HepG2 (cell line): ENCODE measurements at regions not wholly inside any gene's neighbourhood (a gene's known extent, or its start where the extent isn't known, plus 50 kb on each side); places are given as distances from the start of the nearest gene placed in this dataset.

Experiments used
- FOXP4 ChIP-seq: sonication (generic); formaldehyde crosslinking; IDR thresholded peaks from 2 replicates; pipeline ENCODE4 v1.4.0; 2020; ENCODE audit warnings: missing genetic modification reagents
- GZF1 ChIP-seq: sonication (generic); formaldehyde crosslinking; IDR thresholded peaks from 2 replicates; pipeline ENCODE4 v1.5.1; 2020; ENCODE audit warnings: mild to moderate bottlenecking, missing genetic modification reagents
- KDM2A ChIP-seq: sonication (generic); formaldehyde crosslinking; IDR thresholded peaks from 2 replicates; pipeline ENCODE4 v1.4.0; 2020; ENCODE audit warnings: low read depth, missing genetic modification reagents, borderline replicate concordance
- MBNL3 ChIP-seq: fragments of 250-450 bp; sonication (Bioruptor Pico); conservative IDR thresholded peaks from 2 replicates; pipeline ENCODE4 v1.8.0; 2022; ENCODE audit warnings: mild to moderate bottlenecking, inconsistent platforms
- MED13 ChIP-seq: sonication (generic); formaldehyde crosslinking; IDR thresholded peaks from 2 replicates; pipeline ENCODE4 v1.5.0; 2020; ENCODE audit warnings: missing genetic modification reagents
- PAWR ChIP-seq: sonication (generic); formaldehyde crosslinking; IDR thresholded peaks from 2 replicates; pipeline ENCODE4 v1.4.0; 2020; ENCODE audit warnings: missing genetic modification reagents, mild to moderate bottlenecking, borderline replicate concordance
- PPARG ChIP-seq: conservative IDR thresholded peaks from 2 replicates; pipeline ENCODE4 v1.6.1; 2016; ENCODE audit warnings: missing biosample characterization, missing genetic modification reagents
- PRDM15 ChIP-seq: sonication (generic); formaldehyde crosslinking; IDR thresholded peaks from 2 replicates; pipeline ENCODE4 v1.4.0; 2020; ENCODE audit warnings: missing genetic modification reagents
- RNF2 ChIP-seq: fragments of 450-650 bp; conservative IDR thresholded peaks from 2 replicates; pipeline ENCODE4 v1.6.1; 2016; ENCODE audit warnings: low read depth
- RXRA ChIP-seq: sonication (generic); formaldehyde crosslinking; IDR thresholded peaks from 2 replicates; pipeline ENCODE4 v1.5.1; 2020; ENCODE audit warnings: missing genetic modification reagents
- SNAPC5 ChIP-seq: sonication (generic); formaldehyde crosslinking; IDR thresholded peaks from 2 replicates; pipeline ENCODE4 v1.8.1; 2023; ENCODE audit warnings: mild to moderate bottlenecking, missing genetic modification reagents, borderline replicate concordance
- TEAD2 ChIP-seq: sonication (generic); formaldehyde crosslinking; IDR thresholded peaks from 2 replicates; pipeline ENCODE4 v1.9.0; 2021; ENCODE audit warnings: missing genetic modification reagents
- THAP11 ChIP-seq: IDR thresholded peaks from 2 replicates; pipeline ENCODE4 v1.6.1; 2016; ENCODE audit warnings: missing biosample characterization, missing genetic modification reagents
- TRIM24 ChIP-seq: sonication (generic); formaldehyde crosslinking; IDR thresholded peaks from 2 replicates; pipeline ENCODE4 v1.8.0; 2022; ENCODE audit warnings: mild to moderate bottlenecking, missing genetic modification reagents
- U2AF2 ChIP-seq: fragments of 200-400 bp; formaldehyde crosslinking; IDR thresholded peaks from 2 replicates; pipeline ENCODE4 v1.6.1; 2017; ENCODE audit warnings: low read depth, mild to moderate bottlenecking, low read length
- ZNF143 ChIP-seq: sonication (generic); formaldehyde crosslinking; IDR thresholded peaks from 2 replicates; pipeline ENCODE4 v1.4.0; 2020; ENCODE audit warnings: missing genetic modification reagents
- ZNF20 ChIP-seq: sonication (generic); formaldehyde crosslinking; IDR thresholded peaks from 2 replicates; pipeline ENCODE4 v1.4.0; 2020; ENCODE audit warnings: mild to moderate bottlenecking, moderate library complexity, missing genetic modification reagents
- ZNF256 ChIP-seq: sonication (generic); formaldehyde crosslinking; conservative IDR thresholded peaks from 2 replicates; pipeline ENCODE4 v1.4.0; 2020; ENCODE audit warnings: missing genetic modification reagents
- ZNF264 ChIP-seq: sonication (generic); formaldehyde crosslinking; IDR thresholded peaks from 2 replicates; pipeline ENCODE4 v1.4.0; 2020; ENCODE audit warnings: missing genetic modification reagents
- ZNF543 ChIP-seq: sonication (generic); formaldehyde crosslinking; IDR thresholded peaks from 2 replicates; pipeline ENCODE4 v1.4.0; 2020; ENCODE audit warnings: mild to moderate bottlenecking, missing genetic modification reagents
- ZNF841 ChIP-seq: sonication (generic); formaldehyde crosslinking; IDR thresholded peaks from 2 replicates; pipeline ENCODE4 v1.8.1; 2023; ENCODE audit warnings: missing genetic modification reagents, borderline replicate concordance
- TF ChIP-seq, protein P1 (sequence below): sonication (generic); formaldehyde crosslinking; IDR thresholded peaks from 2 replicates; pipeline ENCODE4 v1.4.0; 2020; ENCODE audit warnings: low read depth, mild to moderate bottlenecking, missing genetic modification reagents
- TF ChIP-seq, protein P2 (sequence below), 2 experiments: fragments of 450-650 bp in 1 of 2; sonication (generic) in 1 of 2; formaldehyde crosslinking; IDR thresholded peaks; 2 replicates each; pipeline versions ENCODE4 v1.5.0 to v1.8.0; 2020 to 2022; ENCODE audit warnings: mild to moderate bottlenecking in 1 of 2, missing genetic modification reagents in 1 of 2
- TF ChIP-seq, protein P3 (sequence below): sonication (generic); formaldehyde crosslinking; IDR thresholded peaks from 2 replicates; pipeline ENCODE4 v1.4.0; 2020; ENCODE audit warnings: missing genetic modification reagents

DNA sequence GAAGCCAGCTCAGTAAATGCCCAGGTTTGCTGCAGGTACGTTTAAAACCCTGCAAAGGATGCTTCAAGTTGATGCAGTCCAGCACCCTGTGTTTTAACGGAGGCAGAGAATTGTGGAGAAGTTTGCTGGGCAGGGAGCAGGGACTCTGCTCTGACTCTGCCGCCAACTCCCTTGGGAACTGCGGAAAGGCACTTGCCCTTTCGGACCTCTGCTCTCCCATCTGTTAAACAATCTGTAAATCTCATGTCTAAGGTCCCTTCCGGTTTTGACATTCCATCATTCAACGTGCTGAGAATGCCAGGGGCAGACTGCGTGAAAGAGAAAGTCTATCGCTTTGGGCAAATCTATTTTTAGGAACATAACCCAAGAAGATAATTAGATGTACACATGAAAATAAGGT lies 184.5 kb downstream of the OPA1 start (continued):
- TF ChIP-seq PRDM15, result 0 out of 2 replicates have a peak, but pooled peaks have one; percentile 42
- TF ChIP-seq PPARG, result peak; percentile 62
- TF ChIP-seq ZNF841 (CRISPR knock-in tag), result no peak
- TF ChIP-seq, protein P1, sequence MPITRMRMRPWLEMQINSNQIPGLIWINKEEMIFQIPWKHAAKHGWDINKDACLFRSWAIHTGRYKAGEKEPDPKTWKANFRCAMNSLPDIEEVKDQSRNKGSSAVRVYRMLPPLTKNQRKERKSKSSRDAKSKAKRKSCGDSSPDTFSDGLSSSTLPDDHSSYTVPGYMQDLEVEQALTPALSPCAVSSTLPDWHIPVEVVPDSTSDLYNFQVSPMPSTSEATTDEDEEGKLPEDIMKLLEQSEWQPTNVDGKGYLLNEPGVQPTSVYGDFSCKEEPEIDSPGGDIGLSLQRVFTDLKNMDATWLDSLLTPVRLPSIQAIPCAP (CRISPR knock-in tag), result no peak
- no peak for TF ChIP-seq U2AF2
- no peak for TF ChIP-seq GZF1
- TF ChIP-seq, protein P2, sequence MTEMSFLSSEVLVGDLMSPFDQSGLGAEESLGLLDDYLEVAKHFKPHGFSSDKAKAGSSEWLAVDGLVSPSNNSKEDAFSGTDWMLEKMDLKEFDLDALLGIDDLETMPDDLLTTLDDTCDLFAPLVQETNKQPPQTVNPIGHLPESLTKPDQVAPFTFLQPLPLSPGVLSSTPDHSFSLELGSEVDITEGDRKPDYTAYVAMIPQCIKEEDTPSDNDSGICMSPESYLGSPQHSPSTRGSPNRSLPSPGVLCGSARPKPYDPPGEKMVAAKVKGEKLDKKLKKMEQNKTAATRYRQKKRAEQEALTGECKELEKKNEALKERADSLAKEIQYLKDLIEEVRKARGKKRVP (CRISPR knock-in tag; IDR thresholded peaks at IDR 0.05), result peak in 1 of 2 experiments; percentile 48; a peak in 1 of 4 replicates
- peak; percentile 51; the same call in 1 of the 2 replicates for TF ChIP-seq RXRA (CRISPR knock-in tag)
- no peak for TF ChIP-seq TRIM24 (CRISPR knock-in tag)
- TF ChIP-seq KDM2A, result peak; percentile 58; the same call in 1 of the 2 replicates
- no peak for TF ChIP-seq RNF2
- TF ChIP-seq TEAD2 (CRISPR knock-in tag), result no peak
- TF ChIP-seq ZNF143, result no peak
- no peak for TF ChIP-seq MED13
- TF ChIP-seq ZNF20 (CRISPR knock-in tag), result no peak
- no peak for TF ChIP-seq ZNF256 (CRISPR knock-in tag)
- no peak for TF ChIP-seq MBNL3 (CRISPR knock-in tag)
- TF ChIP-seq PAWR (CRISPR knock-in tag), result no peak
- TF ChIP-seq FOXP4 (CRISPR knock-in tag), result no peak; the same call in 1 of the 2 replicates
- TF ChIP-seq ZNF543, result no peak
- TF ChIP-seq THAP11, result peak; percentile 54; the same call in 1 of the 2 replicates
- TF ChIP-seq SNAPC5 (CRISPR knock-in tag), result no peak
- TF ChIP-seq, protein P3, sequence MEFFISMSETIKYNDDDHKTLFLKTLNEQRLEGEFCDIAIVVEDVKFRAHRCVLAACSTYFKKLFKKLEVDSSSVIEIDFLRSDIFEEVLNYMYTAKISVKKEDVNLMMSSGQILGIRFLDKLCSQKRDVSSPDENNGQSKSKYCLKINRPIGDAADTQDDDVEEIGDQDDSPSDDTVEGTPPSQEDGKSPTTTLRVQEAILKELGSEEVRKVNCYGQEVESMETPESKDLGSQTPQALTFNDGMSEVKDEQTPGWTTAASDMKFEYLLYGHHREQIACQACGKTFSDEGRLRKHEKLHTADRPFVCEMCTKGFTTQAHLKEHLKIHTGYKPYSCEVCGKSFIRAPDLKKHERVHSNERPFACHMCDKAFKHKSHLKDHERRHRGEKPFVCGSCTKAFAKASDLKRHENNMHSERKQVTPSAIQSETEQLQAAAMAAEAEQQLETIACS, result no peak
- 0 out of 2 replicates have a peak, but pooled peaks have one; percentile 13 for TF ChIP-seq ZNF264 (CRISPR knock-in tag)
